ENCODE measurements at regions not wholly inside any gene's neighbourhood (a gene's known extent, or its start where the extent isn't known, plus 50 kb on each side); places are given as distances from the start of the nearest gene placed in this dataset.

GRCh38 chr10:108797573-108797972 lies 1125.7 kb downstream of the XPNPEP1 start:
- H3K4me2 ChIP-seq (ENCODE audit: low read length) = no peak overlapping the region
- no peaks in the 10 kb centered on the region for H3K27me3 ChIP-seq (ENCODE audit: insufficient read depth, low read depth, low read length)
- H3F3A ChIP-seq (ENCODE audit: insufficient read depth, low read length, poor library complexity, severe bottlenecking) = no peaks in the 10 kb centered on the region
- H3K79me2 ChIP-seq (replicated peaks; ENCODE audit: insufficient read depth, low read length) = no peaks in the 10 kb centered on the region
- no peak for TF ChIP-seq TAF1 (IDR thresholded peaks at IDR 0.05; ENCODE audit: low read depth)
- no peak for TF ChIP-seq EP300 (conservative IDR thresholded peaks at IDR 0.05; ENCODE audit: poor library complexity, severe bottlenecking)
- no peak for TF ChIP-seq RAD21 (conservative IDR thresholded peaks at IDR 0.05)
- no peak for TF ChIP-seq SMC3 (conservative IDR thresholded peaks at IDR 0.05; ENCODE audit: poor library complexity)
- no peak for TF ChIP-seq REST (IDR thresholded peaks at IDR 0.05; ENCODE audit: borderline replicate concordance)
- no peak for TF ChIP-seq MXI1 (conservative IDR thresholded peaks at IDR 0.05; ENCODE audit: poor library complexity, severe bottlenecking)
- no peak for TF ChIP-seq CTCF (IDR thresholded peaks at IDR 0.05; ENCODE audit: poor library complexity, severe bottlenecking)
- no peak for TF ChIP-seq POLR2AphosphoS5 (IDR thresholded peaks at IDR 0.05)
- no peak for TF ChIP-seq EZH2 (IDR thresholded peaks at IDR 0.05; ENCODE audit: borderline replicate concordance, insufficient read depth, low read length, poor library complexity, severe bottlenecking)
- no peak overlapping the region for H2AFZ ChIP-seq (ENCODE audit: low read depth, low read length)
- H4K20me1 ChIP-seq (ENCODE audit: insufficient read depth) = no peaks in the 10 kb centered on the region
- H3K9me3 ChIP-seq (ENCODE audit: low read length) = no peaks in the 10 kb centered on the region
- H3K9me2 ChIP-seq (ENCODE audit: insufficient read depth, low read length) = no peaks in the 10 kb centered on the region
- no peak overlapping the region for H3K9ac ChIP-seq (ENCODE audit: low read length)
- H3K4me3 ChIP-seq (ENCODE audit: low read length) = no peak overlapping the region
- H3K36me3 ChIP-seq (ENCODE audit: insufficient read depth, low read length) = no peaks in the 10 kb centered on the region
- no peak overlapping the region for H3K27ac ChIP-seq (ENCODE audit: low read length)

GRCh38 chr10:108791794-108792474 lies 1131.4 kb downstream of the XPNPEP1 start:
- Histone ChIP-seq H3K9ac (ENCODE audit: low read length) (no peak overlapping the region), H3K36me3 (ENCODE audit: insufficient read depth, low read length) (no peaks in the 10 kb centered on the region), H3K79me2 (replicated peaks; ENCODE audit: insufficient read depth, low read length) (no peaks in the 10 kb centered on the region), H3K27ac (ENCODE audit: low read length) (no peak overlapping the region), H2AFZ (ENCODE audit: low read depth, low read length) (no peak overlapping the region), H3F3A (ENCODE audit: insufficient read depth, low read length, poor library complexity, severe bottlenecking) (no peaks in the 10 kb centered on the region), H3K27me3 (ENCODE audit: insufficient read depth, low read depth, low read length) (no peaks in the 10 kb centered on the region), H3K9me3 (ENCODE audit: low read length) (no peaks in the 10 kb centered on the region), H3K9me2 (ENCODE audit: insufficient read depth, low read length) (no peaks in the 10 kb centered on the region), H3K4me3 (ENCODE audit: low read length) (no peak overlapping the region), H3K4me2 (ENCODE audit: low read length) (no peak overlapping the region), H4K20me1 (ENCODE audit: insufficient read depth) (no peaks in the 10 kb centered on the region)
- TF ChIP-seq POLR2AphosphoS5 (IDR thresholded peaks at IDR 0.05) (no peak), RAD21 (conservative IDR thresholded peaks at IDR 0.05) (no peak), EP300 (conservative IDR thresholded peaks at IDR 0.05; ENCODE audit: poor library complexity, severe bottlenecking) (no peak), CTCF (IDR thresholded peaks at IDR 0.05; ENCODE audit: poor library complexity, severe bottlenecking) (no peak), MXI1 (conservative IDR thresholded peaks at IDR 0.05; ENCODE audit: poor library complexity, severe bottlenecking) (no peak), SMC3 (conservative IDR thresholded peaks at IDR 0.05; ENCODE audit: poor library complexity) (no peak), TAF1 (IDR thresholded peaks at IDR 0.05; ENCODE audit: low read depth) (no peak), EZH2 (IDR thresholded peaks at IDR 0.05; ENCODE audit: borderline replicate concordance, insufficient read depth, low read length, poor library complexity, severe bottlenecking) (no peak), REST (IDR thresholded peaks at IDR 0.05; ENCODE audit: borderline replicate concordance) (no peak)
